Left renal cortex interstitium (tissue), 4 donors: ENCODE measurements at regions not wholly inside any gene's neighbourhood (a gene's known extent, or its start where the extent isn't known, plus 50 kb on each side); places are given as distances from the start of the nearest gene placed in this dataset.

ENCODE experiments used
- DNase-seq, 4 donors: peaks; one replicate each; pipeline ENCODE4 v3.0.0-alpha.2; 2013; ENCODE audit warnings: low read depth in 4 of 4, low spot score in 2 of 4, missing footprints in 1 of 4

- DNase-seq, result no peak
These were observed 62.6 kb upstream of the CNTN4 start for GRCh38 chr3:2036076-2036475.

- DNase-seq, result no peak
These were observed 56.7 kb upstream of the CNTN4 start for GRCh38 chr3:2041931-2042330.
